Glutamatergic neuron (in vitro differentiated cells): ENCODE measurements at regions not wholly inside any gene's neighbourhood (a gene's known extent, or its start where the extent isn't known, plus 50 kb on each side); places are given as distances from the start of the nearest gene placed in this dataset.

ENCODE experiments used
- DNase-seq: peaks from one replicate; pipeline ENCODE4 v3.0.0; 2022
- H3K27ac Mint-ChIP-seq: one replicate; pipeline ENCODE4 v1.8.0; 2020; ENCODE audit warnings: mild to moderate bottlenecking, mixed read lengths, inconsistent platforms; ENCODE audit not compliant: unreplicated experiment
- H3K27me3 Mint-ChIP-seq: one replicate; pipeline ENCODE4 v1.8.0; 2020; ENCODE audit warnings: mild to moderate bottlenecking, moderate library complexity, mixed read lengths, inconsistent platforms; ENCODE audit not compliant: unreplicated experiment
- H3K36me3 Mint-ChIP-seq: one replicate; pipeline ENCODE4 v1.8.0; 2020; ENCODE audit warnings: mild to moderate bottlenecking, mixed read lengths, inconsistent platforms; ENCODE audit not compliant: unreplicated experiment
- H3K4me1 Mint-ChIP-seq: one replicate; pipeline ENCODE4 v1.8.0; 2020; ENCODE audit warnings: mild to moderate bottlenecking, low read depth, mixed read lengths, inconsistent platforms; ENCODE audit not compliant: unreplicated experiment
- H3K4me3 Mint-ChIP-seq: one replicate; pipeline ENCODE4 v1.8.0; 2020; ENCODE audit warnings: mild to moderate bottlenecking, mixed read lengths, inconsistent platforms; ENCODE audit not compliant: unreplicated experiment
- H3K9me3 Mint-ChIP-seq: one replicate; pipeline ENCODE4 v1.8.0; 2020; ENCODE audit warnings: mild to moderate bottlenecking, moderate library complexity, mixed read lengths, inconsistent platforms; ENCODE audit not compliant: unreplicated experiment
- CTCF ChIP-seq: fragments of 200-600 bp; sonication (generic); IDR thresholded peaks from one replicate; pipeline ENCODE4 v1.5.0; 2021; ENCODE audit not compliant: partially characterized antibody, unreplicated experiment

- TF ChIP-seq CTCF: no peak
- H3K36me3 Mint-ChIP-seq: no peaks in the 10 kb centered on the region
- H3K27me3 Mint-ChIP-seq: no peaks in the 10 kb centered on the region
- no peaks in the 10 kb centered on the region for H3K9me3 Mint-ChIP-seq
- peaks cover 2% of the 10 kb centered on the region for H3K4me1 Mint-ChIP-seq
- no peak for DNase-seq
- no peak overlapping the region for H3K4me3 Mint-ChIP-seq
- H3K27ac Mint-ChIP-seq: no peak overlapping the region
Measured at GRCh38 chr5:166957782-166958181, 1333.7 kb upstream of the WWC1 start.

GRCh38 chr5:166959766-166960165 is 1331.7 kb upstream of the WWC1 start:
- Mint-ChIP-seq H3K9me3 (no peaks in the 10 kb centered on the region), H3K27me3 (no peaks in the 10 kb centered on the region), H3K4me3 (no peak overlapping the region), H3K36me3 (no peaks in the 10 kb centered on the region), H3K27ac (no peak overlapping the region), H3K4me1 (no peaks in the 10 kb centered on the region)
- TF ChIP-seq CTCF: no peak
- no peak for DNase-seq

- TF ChIP-seq CTCF: peak; percentile 37
- Mint-ChIP-seq H3K4me3 (no peak overlapping the region), H3K9me3 (no peaks in the 10 kb centered on the region), H3K4me1 (no peaks in the 10 kb centered on the region), H3K27me3 (no peaks in the 10 kb centered on the region), H3K36me3 (no peaks in the 10 kb centered on the region), H3K27ac (no peak overlapping the region)
- DNase-seq: no peak
Measured at GRCh38 chr5:166961028-166961427, 1330.4 kb upstream of the WWC1 start.

GRCh38 chr5:166961913-166962312 is 1329.5 kb upstream of the WWC1 start:
- Mint-ChIP-seq H3K27ac (no peak overlapping the region), H3K4me1 (no peaks in the 10 kb centered on the region), H3K27me3 (no peaks in the 10 kb centered on the region), H3K4me3 (no peak overlapping the region), H3K9me3 (no peaks in the 10 kb centered on the region), H3K36me3 (no peaks in the 10 kb centered on the region)
- no peak for DNase-seq
- no peak for TF ChIP-seq CTCF

GRCh38 chr5:166962461-166962860 is 1329.0 kb upstream of the WWC1 start:
- H3K27ac Mint-ChIP-seq: no peak overlapping the region

More at GRCh38 chr5:166962461-166962860, 1329.0 kb upstream of the WWC1 start:
- H3K4me1 Mint-ChIP-seq: no peaks in the 10 kb centered on the region
- H3K4me3 Mint-ChIP-seq: no peak overlapping the region
- no peaks in the 10 kb centered on the region for H3K36me3 Mint-ChIP-seq
- H3K9me3 Mint-ChIP-seq: no peaks in the 10 kb centered on the region
- TF ChIP-seq CTCF: no peak
- no peak for DNase-seq
- no peaks in the 10 kb centered on the region for H3K27me3 Mint-ChIP-seq
